ENCODE measurements at regions not wholly inside any gene's neighbourhood (a gene's known extent, or its start where the extent isn't known, plus 50 kb on each side); places are given as distances from the start of the nearest gene placed in this dataset.
A peak's percentile ranks its signal among the peaks of the same experiment; 100 is the strongest.

GRCh38 chr1:185442050-185442449, 125.0 kb upstream of the IVNS1ABP start:
- TF ChIP-seq E2F6 (IDR thresholded peaks at IDR 0.05; ENCODE audit: borderline replicate concordance, low read depth) = no peak
- TF ChIP-seq CHD2 (IDR thresholded peaks at IDR 0.05; ENCODE audit: low read length, partially characterized antibody) = no peak
- no peak for TF ChIP-seq SMC3 (IDR thresholded peaks at IDR 0.05)
- TF ChIP-seq ELK1 (IDR thresholded peaks at IDR 0.05; ENCODE audit: low read depth, low read length) = no peak
- TF ChIP-seq FOSL2 (IDR thresholded peaks at IDR 0.05) = no peak
- no peak for TF ChIP-seq FOSL2 (CRISPR knock-in tag; IDR thresholded peaks at IDR 0.05)
- no peak for TF ChIP-seq CHD4 (IDR thresholded peaks at IDR 0.05; ENCODE audit: borderline replicate concordance)
- TF ChIP-seq HDAC2 (IDR thresholded peaks at IDR 0.05) = no peak
- no peak for TF ChIP-seq HEYL (CRISPR knock-in tag; IDR thresholded peaks at IDR 0.05)
- peak overlapping the region; percentile 74 to 84 for H3K27ac ChIP-seq
- WGBS (ENCODE audit: missing lambda C conversion rate) = 69% methylated on average over 2 of the region's 2 CpGs
- H3K4me3 ChIP-seq = no peak overlapping the region
- H3K9me3 ChIP-seq = no peaks in the 10 kb centered on the region
- H3K4me2 ChIP-seq = peak overlapping the region; percentile 61
- DNase-seq (ENCODE audit: low read depth in 1 of 2, low spot score in 1 of 2) (no peak), ATAC-seq (peak in 1 of 2 experiments; percentile 37; a peak in 3 of 6 replicates), FAIRE-seq (no peak)
- peaks cover 41% of the 10 kb centered on the region for H3K4me1 ChIP-seq
- ChIA-PET CTCF (no interaction called here), POLR2A (interaction anchor here (3.0 kb wide), 1 partner anchor 124 kb away, joined by 14 read pairs; the partner anchor contains the start of gene IVNS1ABP)

- DNase-seq (ENCODE audit: low read depth in 1 of 2, low spot score in 1 of 2) = peak; percentile 21 to 72
- ChIA-PET CTCF (no interaction called here), POLR2A (interaction anchor here (3.0 kb wide), 1 partner anchor 124 kb away, joined by 14 read pairs; the partner anchor contains the start of gene IVNS1ABP)
- Histone ChIP-seq H3K9me3 (no peaks in the 10 kb centered on the region), H3K4me2 (peak overlapping the region; percentile 61), H3K4me1 (peaks cover 40% of the 10 kb centered on the region), H3K4me3 (no peak overlapping the region), H3K27ac (peak overlapping the region; percentile 74 to 84)
- 10% methylated on average over 3 of the region's 3 CpGs for WGBS (ENCODE audit: missing lambda C conversion rate)
- TF ChIP-seq RAD21 (conservative IDR thresholded peaks at IDR 0.05 in 1 of 2, IDR thresholded peaks at IDR 0.05 in 1 of 2) = peak in 1 of 2 experiments; percentile 42; a peak in 2 of 5 replicates
- peak; percentile 38; the same call in 1 of the 3 replicates for TF ChIP-seq BCL3 (IDR thresholded peaks at IDR 0.05)
- TF ChIP-seq ZSCAN20 (CRISPR knock-in tag; IDR thresholded peaks at IDR 0.05) = no peak
- TF ChIP-seq JUNB (IDR thresholded peaks at IDR 0.05) = peak; percentile 82
- peak; percentile 29 to 49; a peak in 3 of 5 replicates for TF ChIP-seq JUN (IDR thresholded peaks at IDR 0.05)
- TF ChIP-seq EP300 (IDR thresholded peaks at IDR 0.05) = peak; percentile 60 to 83; a peak in 3 of 5 replicates
- no peak for TF ChIP-seq E2F6 (IDR thresholded peaks at IDR 0.05; ENCODE audit: borderline replicate concordance, low read depth)
- no peak for TF ChIP-seq NPAS2 (CRISPR knock-in tag; IDR thresholded peaks at IDR 0.05; ENCODE audit: borderline replicate concordance)
- TF ChIP-seq MYC (IDR thresholded peaks at IDR 0.05; ENCODE audit: borderline replicate concordance, low read length) = no peak
- no peak for TF ChIP-seq HOXB13 (CRISPR knock-in tag; IDR thresholded peaks at IDR 0.05; ENCODE audit: low read depth)
- TF ChIP-seq GATA3 (IDR thresholded peaks at IDR 0.05; ENCODE audit: borderline replicate concordance) = peak; percentile 91
- peak; percentile 65; the same call in 1 of the 2 replicates for TF ChIP-seq FOSL2 (IDR thresholded peaks at IDR 0.05)
- TF ChIP-seq FOSL2 (CRISPR knock-in tag; IDR thresholded peaks at IDR 0.05) = peak; percentile 40
- TF ChIP-seq HES2 (IDR thresholded peaks at IDR 0.05) = 0 out of 2 replicates have a peak, but pooled peaks have one; percentile 35
- TF ChIP-seq CTCF (IDR thresholded peaks at IDR 0.05) = no peak
- TF ChIP-seq CEBPB (IDR thresholded peaks at IDR 0.05) = peak; percentile 67 to 82; a peak in 3 of 4 replicates
- TF ChIP-seq RNF2 (IDR thresholded peaks at IDR 0.05; ENCODE audit: borderline replicate concordance, low read depth) = no peak
- no peak for TF ChIP-seq NFE2L2 (conservative IDR thresholded peaks at IDR 0.05; ENCODE audit: low read length)
- peak; percentile 17; the same call in 1 of the 3 replicates for TF ChIP-seq SMC3 (IDR thresholded peaks at IDR 0.05)
- no peak for FAIRE-seq
- ATAC-seq = peak; percentile 74 to 76
Measured at GRCh38 chr1:185441605-185442004, 124.6 kb upstream of the IVNS1ABP start.
